Skeletal muscle tissue (tissue), 3 donors: ENCODE measurements at regions not wholly inside any gene's neighbourhood (a gene's known extent, or its start where the extent isn't known, plus 50 kb on each side); places are given as distances from the start of the nearest gene placed in this dataset.

ENCODE experiments used
- H3K27ac ChIP-seq: one replicate; pipeline ENCODE4 v1.7.0; 2013; ENCODE audit warnings: mild to moderate bottlenecking, low read depth, low read length, inconsistent platforms
- H3K27me3 ChIP-seq, 3 donors: one replicate each; pipeline ENCODE4 v1.7.0; 2013; ENCODE audit warnings: low read length in 3 of 3; ENCODE audit not compliant: control insufficient read depth in 3 of 3, insufficient read depth in 3 of 3
- H3K36me3 ChIP-seq, 3 donors: one replicate each; pipeline ENCODE4 v1.7.0; 2013; ENCODE audit warnings: low read length in 3 of 3; ENCODE audit not compliant: control insufficient read depth in 3 of 3, insufficient read depth in 3 of 3
- H3K4me1 ChIP-seq, 3 donors: one replicate each; pipeline ENCODE4 v1.7.0; 2013; ENCODE audit warnings: low read length in 3 of 3, mild to moderate bottlenecking in 3 of 3; ENCODE audit not compliant: control insufficient read depth in 3 of 3, insufficient read depth in 3 of 3
- H3K4me3 ChIP-seq, 3 donors: one replicate each; pipeline ENCODE4 v1.7.0; 2013; ENCODE audit warnings: low read length in 3 of 3
- H3K9ac ChIP-seq, 3 donors: one replicate each; pipeline ENCODE4 v1.7.0; 2013; ENCODE audit warnings: low read length in 3 of 3, mild to moderate bottlenecking in 3 of 3, moderate library complexity in 2 of 3, low read depth in 1 of 3
- H3K9me3 ChIP-seq, 3 donors: one replicate each; pipeline ENCODE4 v1.7.0; 2013; ENCODE audit warnings: low read length in 3 of 3; ENCODE audit not compliant: control insufficient read depth in 3 of 3
- donor health status: Osteomylitis.

DNA sequence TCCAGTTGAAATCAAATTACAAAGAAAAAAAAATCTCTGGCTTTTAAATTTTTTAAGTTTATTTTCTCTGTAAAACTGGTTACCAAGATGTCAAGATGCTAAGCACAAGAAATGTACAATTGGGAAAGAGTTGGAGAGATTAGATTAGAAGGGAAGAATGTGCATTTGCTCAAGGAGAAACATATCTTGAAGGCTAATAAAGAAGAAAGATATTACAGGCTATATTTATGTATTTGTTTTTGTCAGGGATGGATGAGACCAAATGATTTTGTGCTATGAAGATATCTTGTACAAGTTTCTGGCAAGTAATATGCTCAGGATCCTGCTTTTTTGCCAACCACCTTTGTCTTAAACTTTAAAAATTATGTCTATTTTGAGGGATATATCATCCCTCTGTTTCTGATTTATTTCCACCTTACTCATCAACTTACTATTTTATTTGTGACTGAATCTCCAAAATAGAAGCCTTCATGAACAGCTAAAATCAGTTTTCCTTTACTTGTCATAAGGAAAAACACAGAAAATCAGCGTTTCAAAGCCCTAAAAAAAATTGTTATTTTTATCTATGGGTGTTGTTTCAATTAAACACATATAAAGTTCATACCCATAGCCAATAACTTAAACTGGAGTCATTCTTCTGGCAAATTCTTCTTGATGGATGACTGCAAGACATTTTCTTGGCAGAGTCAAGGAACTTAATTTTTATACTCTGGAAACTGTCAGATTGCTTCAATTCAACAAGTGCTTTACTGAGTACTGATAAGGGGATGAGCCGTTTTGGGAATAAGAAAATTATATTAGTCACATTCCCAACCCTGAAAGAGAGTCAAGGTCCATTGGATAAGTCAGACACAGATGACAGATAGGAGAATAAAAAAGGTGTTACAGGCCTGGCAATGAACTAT is 141.8 kb downstream of the CTH start:
- Histone ChIP-seq H3K27ac (no peak overlapping the region), H3K4me1 (no peaks in the 10 kb centered on the region), H3K9me3 (no peaks in the 10 kb centered on the region), H3K36me3 (no peaks in the 10 kb centered on the region), H3K27me3 (no peaks in the 10 kb centered on the region), H3K9ac (no peak overlapping the region), H3K4me3 (no peak overlapping the region)

- Histone ChIP-seq H3K9me3 (no peaks in the 10 kb centered on the region), H3K27me3 (no peaks in the 10 kb centered on the region), H3K27ac (no peak overlapping the region), H3K9ac (no peak overlapping the region), H3K4me3 (no peak overlapping the region), H3K36me3 (no peaks in the 10 kb centered on the region), H3K4me1 (no peaks in the 10 kb centered on the region)
These were observed 142.5 kb downstream of the CTH start for GRCh38 chr1:70553567-70553956.

- Histone ChIP-seq H3K27ac (no peak overlapping the region), H3K27me3 (no peaks in the 10 kb centered on the region), H3K9ac (no peak overlapping the region), H3K4me3 (no peak overlapping the region), H3K36me3 (no peaks in the 10 kb centered on the region), H3K4me1 (no peaks in the 10 kb centered on the region), H3K9me3 (no peaks in the 10 kb centered on the region)
These were observed 143.3 kb downstream of the CTH start for GRCh38 chr1:70554341-70554740.

DNA sequence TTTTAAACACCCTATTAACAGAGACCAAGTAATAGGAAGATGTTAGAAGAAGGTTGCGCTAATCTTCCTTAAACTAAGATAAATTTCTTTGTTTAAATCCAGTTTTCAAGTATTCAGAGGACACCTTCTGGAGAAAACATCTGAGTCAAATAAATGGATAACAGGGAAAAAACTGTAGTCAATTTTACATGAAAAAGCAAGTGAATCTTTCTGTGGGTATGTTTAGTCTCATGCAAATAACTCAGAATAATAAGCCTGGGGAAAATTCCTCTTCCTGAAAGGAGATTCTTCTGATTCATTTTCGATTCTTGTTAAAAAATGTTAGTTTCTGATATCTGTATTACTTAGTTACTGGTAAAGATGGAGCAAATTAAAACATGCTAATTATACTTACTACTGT is 145.5 kb downstream of the CTH start:
- Histone ChIP-seq H3K9ac (no peak overlapping the region), H3K4me1 (no peaks in the 10 kb centered on the region), H3K27me3 (no peaks in the 10 kb centered on the region), H3K9me3 (no peaks in the 10 kb centered on the region), H3K4me3 (no peak overlapping the region), H3K27ac (no peak overlapping the region), H3K36me3 (no peaks in the 10 kb centered on the region)

DNA sequence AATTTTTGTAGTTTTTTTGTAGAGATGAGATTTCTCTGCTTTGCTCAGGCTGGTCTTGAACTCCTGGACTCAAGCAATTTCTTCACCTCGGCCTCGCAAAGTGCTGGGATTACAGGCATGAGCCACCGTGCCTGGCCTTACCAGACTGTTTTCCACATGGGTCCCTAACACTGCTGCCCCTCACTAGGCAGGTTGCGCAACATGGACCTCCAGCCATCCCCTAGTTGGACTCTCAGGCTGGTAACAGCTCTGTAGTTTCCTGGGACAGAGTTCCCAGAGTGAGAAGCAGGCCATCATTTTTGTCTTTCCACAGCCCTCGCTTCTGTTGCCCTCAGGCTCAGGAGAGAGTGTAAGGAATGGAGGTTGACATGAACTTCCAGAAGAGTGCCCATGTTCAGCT is 156.1 kb downstream of the CTH start:
- H3K27me3 ChIP-seq: peaks cover 0 to 2% (median 0%) of the 10 kb centered on the region in 3 donors
- no peak overlapping the region for H3K9ac ChIP-seq
- H3K9me3 ChIP-seq: no peaks in the 10 kb centered on the region

GRCh38 chr1:70571191-70571590 is 160.1 kb downstream of the CTH start:
- H3K36me3 ChIP-seq: no peaks in the 10 kb centered on the region

More for the DNA sequence above, 156.1 kb downstream of the CTH start:
- Histone ChIP-seq H3K27ac (no peak overlapping the region), H3K36me3 (no peaks in the 10 kb centered on the region), H3K4me3 (no peak overlapping the region), H3K4me1 (no peaks in the 10 kb centered on the region)

DNA sequence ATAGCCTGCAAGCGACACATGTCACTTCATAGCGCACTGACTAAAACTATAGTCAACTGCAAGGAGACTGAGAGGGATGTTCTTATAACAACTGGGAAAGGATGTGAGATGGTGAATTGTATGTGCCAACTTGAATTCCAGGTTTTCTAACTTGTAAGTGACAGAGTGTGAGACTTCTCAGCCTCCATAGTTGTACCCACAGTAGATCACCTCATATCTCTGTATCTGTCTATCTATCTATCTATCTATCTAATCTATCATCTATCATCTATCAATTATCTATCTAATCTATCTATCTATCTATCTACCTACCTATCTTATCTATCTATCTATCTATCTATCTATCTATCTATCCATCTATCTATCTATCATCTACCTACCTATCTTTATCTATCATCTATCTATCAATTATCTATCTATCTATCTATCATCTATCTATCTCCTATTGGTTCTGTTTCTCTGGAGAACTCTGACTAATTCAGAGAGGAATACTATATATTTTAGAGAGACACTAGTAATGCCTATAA is 162.3 kb downstream of the CTH start:
- Histone ChIP-seq H3K4me1 (no peaks in the 10 kb centered on the region), H3K27me3 (no peaks in the 10 kb centered on the region), H3K27ac (no peak overlapping the region), H3K36me3 (no peaks in the 10 kb centered on the region), H3K9me3 (no peaks in the 10 kb centered on the region), H3K9ac (no peak overlapping the region), H3K4me3 (no peak overlapping the region)

More at GRCh38 chr1:70571191-70571590, 160.1 kb downstream of the CTH start:
- no peak overlapping the region for H3K9ac ChIP-seq
- H3K9me3 ChIP-seq: no peaks in the 10 kb centered on the region
- peaks cover 0 to 2% (median 0%) of the 10 kb centered on the region in 3 donors for H3K27me3 ChIP-seq
- H3K27ac ChIP-seq: no peak overlapping the region
- H3K4me1 ChIP-seq: no peaks in the 10 kb centered on the region
- no peak overlapping the region for H3K4me3 ChIP-seq

DNA sequence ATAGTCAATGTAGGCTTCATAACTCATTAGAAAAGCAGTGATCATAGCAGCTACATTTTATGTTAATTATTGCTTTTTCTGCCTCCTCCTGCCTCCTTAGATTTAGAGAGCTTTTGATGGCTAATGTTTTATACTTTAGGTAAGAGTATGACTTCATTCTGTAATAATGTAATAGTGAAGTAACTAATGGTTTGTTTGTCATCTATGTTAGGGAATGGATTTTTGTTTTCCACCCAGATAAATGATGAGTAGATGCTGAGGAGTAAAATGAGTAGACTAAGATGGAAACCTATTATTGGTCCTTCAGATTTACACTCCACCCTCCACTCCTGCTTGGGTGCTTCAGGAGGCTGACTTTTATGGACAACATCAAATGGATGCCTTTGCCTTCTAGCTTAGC is 170.6 kb downstream of the CTH start:
- Histone ChIP-seq H3K9me3 (no peaks in the 10 kb centered on the region), H3K27ac (no peak overlapping the region), H3K27me3 (no peaks in the 10 kb centered on the region), H3K4me3 (no peak overlapping the region), H3K4me1 (no peaks in the 10 kb centered on the region), H3K9ac (no peak overlapping the region), H3K36me3 (no peaks in the 10 kb centered on the region)

- H3K36me3 ChIP-seq: no peaks in the 10 kb centered on the region
- no peaks in the 10 kb centered on the region for H3K27me3 ChIP-seq
- no peaks in the 10 kb centered on the region for H3K4me1 ChIP-seq
- H3K4me3 ChIP-seq: no peak overlapping the region
- no peak overlapping the region for H3K9ac ChIP-seq
- H3K27ac ChIP-seq: no peak overlapping the region
- H3K9me3 ChIP-seq: no peaks in the 10 kb centered on the region
These were observed 172.5 kb downstream of the CTH start for GRCh38 chr1:70583522-70583921.

- Histone ChIP-seq H3K9ac (no peak overlapping the region), H3K27me3 (no peaks in the 10 kb centered on the region), H3K4me3 (no peak overlapping the region), H3K4me1 (no peaks in the 10 kb centered on the region), H3K9me3 (no peaks in the 10 kb centered on the region), H3K27ac (no peak overlapping the region), H3K36me3 (no peaks in the 10 kb centered on the region)
These were observed 175.0 kb downstream of the CTH start for GRCh38 chr1:70586046-70586445.
